Natural killer cell (primary cell): ENCODE measurements at regions not wholly inside any gene's neighbourhood (a gene's known extent, or its start where the extent isn't known, plus 50 kb on each side); places are given as distances from the start of the nearest gene placed in this dataset.

Experiments used
- ATAC-seq, 3 donors: fragments of 150-1000 bp in 2 of 3; fragments of 200-7000 bp in 1 of 3; cut with Tn5 transposase; 1 replicate in 1 of 3; 2 replicates in 2 of 3; pipeline ENCODE4 v1.10.0; 2021; ENCODE audit warnings: mild to moderate bottlenecking in 2 of 3, moderate library complexity in 2 of 3
- DNase-seq, 2 donors: peaks; one replicate each; pipeline versions ENCODE4 v3.0.0 to v3.0.0-alpha.2; 2013 to 2021; ENCODE audit warnings: mixed read lengths in 1 of 2
- H3K27ac ChIP-seq: one replicate; pipeline ENCODE4 v1.5.1; 2013; ENCODE audit warnings: mild to moderate bottlenecking, low read length
- H3K27me3 ChIP-seq: one replicate; pipeline ENCODE4 v1.6.1; 2013; ENCODE audit warnings: low read length; ENCODE audit not compliant: control insufficient read depth, insufficient read depth
- H3K36me3 ChIP-seq: one replicate; pipeline ENCODE4 v1.6.1; 2013; ENCODE audit warnings: low read length; ENCODE audit not compliant: control insufficient read depth, insufficient read depth
- H3K4me1 ChIP-seq: one replicate; pipeline ENCODE4 v1.6.1; 2013; ENCODE audit warnings: low read length; ENCODE audit not compliant: control insufficient read depth, insufficient read depth
- H3K4me3 ChIP-seq: one replicate; pipeline ENCODE4 v1.5.1; 2013; ENCODE audit warnings: low read length
- H3K9me3 ChIP-seq: one replicate; pipeline ENCODE4 v1.6.1; 2013; ENCODE audit warnings: low read length; ENCODE audit not compliant: control insufficient read depth, insufficient read depth
- H3K27ac Mint-ChIP-seq, 2 donors: one replicate each; pipeline ENCODE4 v1.8.0; 2022; ENCODE audit warnings: mild to moderate bottlenecking in 2 of 2, mixed read lengths in 2 of 2, moderate library complexity in 1 of 2
- H3K27me3 Mint-ChIP-seq, 2 donors: one replicate each; pipeline ENCODE4 v1.8.0; 2022; ENCODE audit warnings: low read depth in 2 of 2, mixed read lengths in 2 of 2
- H3K36me3 Mint-ChIP-seq: one replicate; pipeline ENCODE4 v1.8.0; 2022; ENCODE audit warnings: mixed read lengths
- H3K4me1 Mint-ChIP-seq, 2 donors: one replicate each; pipeline ENCODE4 v1.8.0; 2022; ENCODE audit warnings: mixed read lengths in 2 of 2
- H3K4me3 Mint-ChIP-seq: one replicate; pipeline ENCODE4 v1.8.0; 2022; ENCODE audit warnings: mild to moderate bottlenecking, moderate library complexity, mixed read lengths
- H3K9me3 Mint-ChIP-seq, 2 donors: one replicate each; pipeline ENCODE4 v1.8.0; 2022; ENCODE audit warnings: mixed read lengths in 2 of 2
- WGBS: methylation state at CpG from one replicate; pipeline ENCODE4 v1.1.7; 2013; ENCODE audit warnings: missing lambda C conversion rate; ENCODE audit not compliant: insufficient coverage; 5-methylcytosine and 5-hydroxymethylcytosine counted together
- intact Hi-C: fragments of 100-400 bp; cut with micrococcal nuclease; formaldehyde crosslinking; loops from one replicate; pipeline ENCODE4 v1.14.2; 2022
- TF ChIP-seq, protein P1 (sequence below): fragments of 200-600 bp; IDR thresholded peaks from one replicate; pipeline ENCODE4 v1.8.0; 2022; ENCODE audit warnings: antibody characterized with exemption

- Histone ChIP-seq H3K36me3 (no peaks in the 10 kb centered on the region), H3K4me3 (no peak overlapping the region), H3K27ac (no peak overlapping the region), H3K9me3 (no peaks in the 10 kb centered on the region), H3K27me3 (no peaks in the 10 kb centered on the region), H3K4me1 (no peaks in the 10 kb centered on the region)
- DNase-seq (no peak), ATAC-seq (no peak)
- WGBS, result 86% methylated on average over 1 of the region's 1 CpG
- H3K36me3 Mint-ChIP-seq, result peaks cover 22% of the 10 kb centered on the region
- TF ChIP-seq, protein P1, sequence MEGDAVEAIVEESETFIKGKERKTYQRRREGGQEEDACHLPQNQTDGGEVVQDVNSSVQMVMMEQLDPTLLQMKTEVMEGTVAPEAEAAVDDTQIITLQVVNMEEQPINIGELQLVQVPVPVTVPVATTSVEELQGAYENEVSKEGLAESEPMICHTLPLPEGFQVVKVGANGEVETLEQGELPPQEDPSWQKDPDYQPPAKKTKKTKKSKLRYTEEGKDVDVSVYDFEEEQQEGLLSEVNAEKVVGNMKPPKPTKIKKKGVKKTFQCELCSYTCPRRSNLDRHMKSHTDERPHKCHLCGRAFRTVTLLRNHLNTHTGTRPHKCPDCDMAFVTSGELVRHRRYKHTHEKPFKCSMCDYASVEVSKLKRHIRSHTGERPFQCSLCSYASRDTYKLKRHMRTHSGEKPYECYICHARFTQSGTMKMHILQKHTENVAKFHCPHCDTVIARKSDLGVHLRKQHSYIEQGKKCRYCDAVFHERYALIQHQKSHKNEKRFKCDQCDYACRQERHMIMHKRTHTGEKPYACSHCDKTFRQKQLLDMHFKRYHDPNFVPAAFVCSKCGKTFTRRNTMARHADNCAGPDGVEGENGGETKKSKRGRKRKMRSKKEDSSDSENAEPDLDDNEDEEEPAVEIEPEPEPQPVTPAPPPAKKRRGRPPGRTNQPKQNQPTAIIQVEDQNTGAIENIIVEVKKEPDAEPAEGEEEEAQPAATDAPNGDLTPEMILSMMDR, result no peak
- peaks cover 14 to 21% of the 10 kb centered on the region in 2 donors for H3K9me3 Mint-ChIP-seq
- no peaks in the 10 kb centered on the region for H3K4me1 Mint-ChIP-seq
- H3K4me3 Mint-ChIP-seq, result no peak overlapping the region
- intact Hi-C loops, result no loop called here
- H3K27me3 Mint-ChIP-seq, result no peaks in the 10 kb centered on the region
- H3K27ac Mint-ChIP-seq, result no peak overlapping the region
Observed at GRCh38 chr6:92479831-92480230, 939.5 kb downstream of the EPHA7 start.

DNA sequence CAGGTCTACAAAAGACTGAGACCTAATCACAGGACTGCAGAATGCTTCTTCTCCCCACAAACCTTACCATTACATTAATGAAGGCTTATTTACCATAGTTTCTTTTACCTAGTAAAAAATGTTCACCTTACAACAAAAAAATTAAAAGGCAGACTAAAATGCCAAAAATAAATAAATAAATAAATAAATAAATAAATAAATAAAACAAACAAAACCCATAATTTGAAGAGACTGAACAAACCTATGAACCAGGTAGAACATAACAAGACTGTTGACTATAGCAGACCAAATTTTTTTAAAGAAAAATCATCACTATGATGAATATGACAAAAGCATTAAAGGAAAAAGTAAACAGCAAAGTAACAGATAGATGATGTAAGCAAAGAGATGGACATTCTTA lies 946.3 kb downstream of the EPHA7 start:
- no peak overlapping the region for H3K4me3 Mint-ChIP-seq
- H3K4me3 ChIP-seq, result no peak overlapping the region
- H3K9me3 ChIP-seq, result no peaks in the 10 kb centered on the region
- H3K27me3 Mint-ChIP-seq, result no peaks in the 10 kb centered on the region
- H3K9me3 Mint-ChIP-seq, result peaks cover 9 to 17% of the 10 kb centered on the region in 2 donors
- ATAC-seq, result no peak
- H3K36me3 Mint-ChIP-seq, result peaks cover 12% of the 10 kb centered on the region
- H3K36me3 ChIP-seq, result no peaks in the 10 kb centered on the region
- H3K4me1 ChIP-seq, result no peaks in the 10 kb centered on the region
- no peak overlapping the region for H3K27ac ChIP-seq
- no peak for DNase-seq
- no peak overlapping the region for H3K27ac Mint-ChIP-seq
- no peaks in the 10 kb centered on the region for H3K4me1 Mint-ChIP-seq
- intact Hi-C loops, result no loop called here
- no peaks in the 10 kb centered on the region for H3K27me3 ChIP-seq
- TF ChIP-seq, protein P1, result no peak

DNA sequence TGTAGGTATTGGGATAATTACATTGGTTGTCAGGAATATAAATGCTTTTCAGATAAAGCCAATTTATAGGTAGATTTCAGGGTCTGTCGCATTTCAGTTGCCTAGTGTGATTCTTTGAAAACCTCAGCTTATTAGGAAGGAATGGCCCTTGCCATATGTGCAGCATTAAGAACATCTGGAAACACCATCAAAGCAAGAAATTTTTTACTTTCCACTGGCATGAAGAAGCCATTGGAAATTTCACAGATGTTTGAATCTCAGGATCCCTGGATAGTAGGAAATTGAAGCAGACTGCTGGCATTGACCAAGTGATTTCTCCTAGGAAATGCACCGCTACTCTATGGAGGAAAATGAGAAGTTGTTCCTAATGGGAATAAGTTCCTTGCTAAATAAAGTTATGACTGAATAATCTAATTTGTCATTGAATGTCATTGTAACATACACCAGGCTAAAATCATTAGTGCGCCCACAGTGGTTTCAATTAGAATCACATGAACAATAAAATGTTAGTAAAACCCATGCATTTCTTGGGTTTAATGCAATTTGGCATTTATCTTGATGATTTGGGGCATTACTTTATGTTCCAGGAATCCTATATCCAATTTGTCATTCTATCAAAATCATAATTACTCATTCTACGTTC lies 950.1 kb downstream of the EPHA7 start:
- H3K27ac ChIP-seq, result no peak overlapping the region
- Mint-ChIP-seq H3K4me1 (no peaks in the 10 kb centered on the region), H3K4me3 (no peak overlapping the region), H3K9me3 (peaks cover 11 to 24% of the 10 kb centered on the region in 2 donors), H3K27ac (no peak overlapping the region), H3K27me3 (no peaks in the 10 kb centered on the region), H3K36me3 (no peaks in the 10 kb centered on the region)
- H3K27me3 ChIP-seq, result no peaks in the 10 kb centered on the region
- no peak overlapping the region for H3K4me3 ChIP-seq
- intact Hi-C loops, result no loop called here
- ATAC-seq, result no peak
- H3K9me3 ChIP-seq, result peaks cover 6% of the 10 kb centered on the region
- H3K4me1 ChIP-seq, result no peaks in the 10 kb centered on the region
- no peaks in the 10 kb centered on the region for H3K36me3 ChIP-seq
- DNase-seq, result no peak
- TF ChIP-seq, protein P1, result no peak
- 91% methylated on average over 2 of the region's 4 CpGs for WGBS

GRCh38 chr6:92468066-92468465 lies 951.3 kb downstream of the EPHA7 start:
- H3K36me3 Mint-ChIP-seq, result peaks cover 3% of the 10 kb centered on the region
- H3K4me1 ChIP-seq, result no peaks in the 10 kb centered on the region
- H3K36me3 ChIP-seq, result no peaks in the 10 kb centered on the region
- H3K4me1 Mint-ChIP-seq, result no peaks in the 10 kb centered on the region
- ATAC-seq (no peak), DNase-seq (no peak)
- H3K27me3 Mint-ChIP-seq, result no peaks in the 10 kb centered on the region
- H3K4me3 ChIP-seq, result no peak overlapping the region
- H3K27ac Mint-ChIP-seq, result no peak overlapping the region
- no peak overlapping the region for H3K27ac ChIP-seq
- no peak overlapping the region for H3K4me3 Mint-ChIP-seq
- intact Hi-C loops, result no loop called here
- peaks cover 16 to 22% of the 10 kb centered on the region in 2 donors for H3K9me3 Mint-ChIP-seq
- no peaks in the 10 kb centered on the region for H3K27me3 ChIP-seq
- H3K9me3 ChIP-seq, result peaks cover 6% of the 10 kb centered on the region
- TF ChIP-seq, protein P1, result no peak
